ENCODE measurements at regions not wholly inside any gene's neighbourhood (a gene's known extent, or its start where the extent isn't known, plus 50 kb on each side); places are given as distances from the start of the nearest gene placed in this dataset.

DNA sequence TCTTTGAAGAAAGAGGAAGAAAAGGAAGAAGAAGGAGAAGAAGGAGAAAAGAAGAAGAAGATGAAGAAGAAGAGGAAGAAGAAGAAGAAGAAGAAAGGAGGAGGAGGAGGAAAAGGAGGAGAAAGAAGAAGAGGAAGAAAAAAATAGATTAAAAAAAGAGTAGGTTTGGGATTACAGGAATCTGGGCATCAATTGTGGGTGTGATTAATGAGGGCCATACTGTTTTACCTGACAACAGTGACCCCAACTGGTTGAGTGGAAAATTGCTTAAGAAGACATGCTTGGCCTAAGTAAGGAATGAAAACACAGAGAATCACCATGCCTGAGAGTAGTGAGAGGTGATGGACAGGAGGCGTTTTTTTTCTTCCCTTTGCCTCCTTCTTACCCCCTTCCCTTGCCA is 114.6 kb downstream of the FAM170A start:
- H3K27me3 ChIP-seq (ENCODE audit: control insufficient read depth, insufficient read depth, low read length), result no peaks in the 10 kb centered on the region
- no peak overlapping the region for H3K9ac ChIP-seq (ENCODE audit: low read length in 3 of 3)
- no peaks in the 10 kb centered on the region for H3K9me3 ChIP-seq (ENCODE audit: control insufficient read depth in 2 of 3, insufficient read depth in 1 of 3, low read length in 3 of 3)
- TF ChIP-seq, protein P1, sequence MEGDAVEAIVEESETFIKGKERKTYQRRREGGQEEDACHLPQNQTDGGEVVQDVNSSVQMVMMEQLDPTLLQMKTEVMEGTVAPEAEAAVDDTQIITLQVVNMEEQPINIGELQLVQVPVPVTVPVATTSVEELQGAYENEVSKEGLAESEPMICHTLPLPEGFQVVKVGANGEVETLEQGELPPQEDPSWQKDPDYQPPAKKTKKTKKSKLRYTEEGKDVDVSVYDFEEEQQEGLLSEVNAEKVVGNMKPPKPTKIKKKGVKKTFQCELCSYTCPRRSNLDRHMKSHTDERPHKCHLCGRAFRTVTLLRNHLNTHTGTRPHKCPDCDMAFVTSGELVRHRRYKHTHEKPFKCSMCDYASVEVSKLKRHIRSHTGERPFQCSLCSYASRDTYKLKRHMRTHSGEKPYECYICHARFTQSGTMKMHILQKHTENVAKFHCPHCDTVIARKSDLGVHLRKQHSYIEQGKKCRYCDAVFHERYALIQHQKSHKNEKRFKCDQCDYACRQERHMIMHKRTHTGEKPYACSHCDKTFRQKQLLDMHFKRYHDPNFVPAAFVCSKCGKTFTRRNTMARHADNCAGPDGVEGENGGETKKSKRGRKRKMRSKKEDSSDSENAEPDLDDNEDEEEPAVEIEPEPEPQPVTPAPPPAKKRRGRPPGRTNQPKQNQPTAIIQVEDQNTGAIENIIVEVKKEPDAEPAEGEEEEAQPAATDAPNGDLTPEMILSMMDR (IDR thresholded peaks at IDR 0.05; ENCODE audit: borderline replicate concordance, extremely low read depth, insufficient read depth), result no peak
- intact Hi-C loops (cut with DNase I), result no loop called here
- peak in 2 of 5 donors; percentile 14 to 50 for DNase-seq
- no peak overlapping the region for H3K4me3 ChIP-seq (ENCODE audit: low read length in 3 of 3)
- H3K27ac ChIP-seq (ENCODE audit: low read depth in 2 of 2, low read length in 2 of 2), result no peak overlapping the region
- H3K4me1 ChIP-seq (ENCODE audit: control insufficient read depth in 2 of 3, insufficient read depth in 2 of 3, low read depth in 1 of 3, low read length in 3 of 3), result no peaks in the 10 kb centered on the region
- FAIRE-seq, result no peak
- H3K36me3 ChIP-seq (ENCODE audit: control insufficient read depth in 2 of 3, insufficient read depth in 3 of 3, low read length in 3 of 3), result no peaks in the 10 kb centered on the region

DNA sequence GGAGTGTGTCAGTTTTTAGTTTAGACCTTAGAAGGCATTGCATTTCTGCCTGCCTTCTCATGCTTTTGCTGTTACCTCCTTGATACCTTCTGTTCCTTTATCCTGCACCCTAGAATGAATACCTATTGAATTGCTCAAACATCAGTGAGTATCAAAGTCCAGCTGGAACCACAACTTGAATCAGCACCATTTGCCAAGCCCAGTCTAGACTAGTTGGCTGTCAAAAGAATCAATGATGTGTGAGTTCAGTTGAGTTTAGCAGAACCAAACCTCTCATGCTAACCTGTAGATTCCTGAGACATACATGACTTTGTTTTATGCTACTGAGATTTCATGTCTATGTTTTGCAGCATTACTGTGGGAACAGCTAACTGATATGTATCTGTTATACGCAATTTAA is 116.6 kb downstream of the FAM170A start:
- TF ChIP-seq, protein P1 (IDR thresholded peaks at IDR 0.05; ENCODE audit: borderline replicate concordance, extremely low read depth, insufficient read depth), result no peak
- no peak for FAIRE-seq
- Histone ChIP-seq H3K9me3 (ENCODE audit: control insufficient read depth in 2 of 3, insufficient read depth in 1 of 3, low read length in 3 of 3) (no peaks in the 10 kb centered on the region), H3K27ac (ENCODE audit: low read depth in 2 of 2, low read length in 2 of 2) (no peak overlapping the region), H3K4me1 (ENCODE audit: control insufficient read depth in 2 of 3, insufficient read depth in 2 of 3, low read depth in 1 of 3, low read length in 3 of 3) (no peaks in the 10 kb centered on the region), H3K4me3 (ENCODE audit: low read length in 3 of 3) (no peak overlapping the region), H3K27me3 (ENCODE audit: control insufficient read depth, insufficient read depth, low read length) (no peaks in the 10 kb centered on the region), H3K9ac (ENCODE audit: low read length in 3 of 3) (no peak overlapping the region), H3K36me3 (ENCODE audit: control insufficient read depth in 2 of 3, insufficient read depth in 3 of 3, low read length in 3 of 3) (no peaks in the 10 kb centered on the region)
- DNase-seq, result no peak
- intact Hi-C loops (cut with DNase I), result no loop called here

DNA sequence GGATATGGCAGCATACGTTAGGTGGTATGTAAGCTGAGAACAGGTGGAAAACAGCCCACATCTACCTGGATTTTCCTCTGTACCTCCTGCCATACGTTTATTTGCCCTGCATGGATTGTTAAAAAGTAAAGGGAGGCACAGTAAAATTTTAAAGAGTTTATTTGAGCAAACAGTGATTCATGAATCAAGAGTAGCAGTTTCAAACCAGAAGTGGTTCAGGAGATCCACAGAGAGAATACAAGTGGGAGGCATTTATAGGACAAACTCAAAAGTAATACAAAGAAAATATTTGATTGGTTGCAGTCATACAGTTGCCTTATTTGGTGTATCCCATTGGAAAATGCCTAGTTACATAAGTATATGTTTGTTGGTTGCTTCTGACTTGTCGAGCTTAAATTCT is 117.6 kb downstream of the FAM170A start:
- intact Hi-C loops (cut with DNase I), result no loop called here
- Histone ChIP-seq H3K4me3 (ENCODE audit: low read length in 3 of 3) (no peak overlapping the region), H3K36me3 (ENCODE audit: control insufficient read depth in 2 of 3, insufficient read depth in 3 of 3, low read length in 3 of 3) (no peaks in the 10 kb centered on the region), H3K27me3 (ENCODE audit: control insufficient read depth, insufficient read depth, low read length) (no peaks in the 10 kb centered on the region), H3K9ac (ENCODE audit: low read length in 3 of 3) (no peak overlapping the region), H3K9me3 (ENCODE audit: control insufficient read depth in 2 of 3, insufficient read depth in 1 of 3, low read length in 3 of 3) (no peaks in the 10 kb centered on the region), H3K4me1 (ENCODE audit: control insufficient read depth in 2 of 3, insufficient read depth in 2 of 3, low read depth in 1 of 3, low read length in 3 of 3) (no peaks in the 10 kb centered on the region), H3K27ac (ENCODE audit: low read depth in 2 of 2, low read length in 2 of 2) (no peak overlapping the region)
- FAIRE-seq (no peak), DNase-seq (no peak)
- TF ChIP-seq, protein P1 (IDR thresholded peaks at IDR 0.05; ENCODE audit: borderline replicate concordance, extremely low read depth, insufficient read depth), result no peak
